Tibial nerve (tissue), 4 donors: ENCODE measurements at regions not wholly inside any gene's neighbourhood (a gene's known extent, or its start where the extent isn't known, plus 50 kb on each side); places are given as distances from the start of the nearest gene placed in this dataset.

Source experiments
- CTCF ChIP-seq, 5 experiments: fragments of 200-600 bp in 3 of 5; fragments of 450-650 bp in 2 of 5; sonication (generic) in 3 of 5; IDR thresholded peaks; one replicate each; pipeline ENCODE4 v1.5.1; 2016 to 2019; ENCODE audit warnings: antibody characterized with exemption in 5 of 5, mild to moderate bottlenecking in 3 of 5, moderate library complexity in 2 of 5
- EP300 ChIP-seq, 2 donors: sonication (generic); formaldehyde crosslinking; IDR thresholded peaks; one replicate each; pipeline ENCODE4 v1.6.1; 2017; ENCODE audit warnings: antibody characterized with exemption in 2 of 2, mild to moderate bottlenecking in 1 of 2
- POLR2A ChIP-seq, 2 donors: fragments of 450-650 bp; IDR thresholded peaks; one replicate each; pipeline ENCODE4 v1.6.1; 2017; ENCODE audit warnings: antibody characterized with exemption in 2 of 2, mild to moderate bottlenecking in 2 of 2, moderate library complexity in 2 of 2

- no peak for TF ChIP-seq CTCF (IDR thresholded peaks at IDR 0.05)
- no peak for TF ChIP-seq POLR2A (IDR thresholded peaks at IDR 0.05)
- TF ChIP-seq EP300 (IDR thresholded peaks at IDR 0.05), result no peak
Observed at GRCh38 chr13:105692769-105693168, 842.7 kb downstream of the EFNB2 start.
